GM18507 (cell line): ENCODE measurements at regions not wholly inside any gene's neighbourhood (a gene's known extent, or its start where the extent isn't known, plus 50 kb on each side); places are given as distances from the start of the nearest gene placed in this dataset.

Experiments
- DNase-seq: peaks from one replicate; pipeline ENCODE4 v3.0.0; 2011; ENCODE audit warnings: low read depth; ENCODE audit not compliant: insufficient read length; ENCODE audit errors: extremely low spot score
- FAIRE-seq: peaks from 2 replicates; lab custom pipeline; 2011; peaks lifted over from hg19 to GRCh38; lab: Jason Lieb, UNC

GRCh38 chr9:85224301-85224700 lies 517.5 kb downstream of the AGTPBP1 start:
- no peak for FAIRE-seq
- DNase-seq: no peak

GRCh38 chr9:85223506-85224125 lies 518.1 kb downstream of the AGTPBP1 start:
- DNase-seq (no peak), FAIRE-seq (no peak)

- DNase-seq (no peak), FAIRE-seq (no peak)
Measured at GRCh38 chr9:85216601-85217000, 525.2 kb downstream of the AGTPBP1 start.

GRCh38 chr9:85215961-85216360 lies 525.8 kb downstream of the AGTPBP1 start:
- FAIRE-seq (no peak), DNase-seq (no peak)

- FAIRE-seq: no peak
- DNase-seq: no peak
Measured at GRCh38 chr9:85215416-85215815, 526.3 kb downstream of the AGTPBP1 start.

GRCh38 chr9:85213650-85214607 lies 527.8 kb downstream of the AGTPBP1 start:
- FAIRE-seq (no peak), DNase-seq (no peak)

- DNase-seq: no peak
- FAIRE-seq: no peak
Measured at GRCh38 chr9:85212887-85213286, 528.9 kb downstream of the AGTPBP1 start.

GRCh38 chr9:85212209-85212608 lies 529.5 kb downstream of the AGTPBP1 start:
- FAIRE-seq (no peak), DNase-seq (no peak)

- no peak for FAIRE-seq
- DNase-seq: no peak
Measured at GRCh38 chr9:85208666-85209065, 533.1 kb downstream of the AGTPBP1 start.

GRCh38 chr9:85204176-85204575 lies 534.6 kb downstream of the NTRK2 start:
- DNase-seq (no peak), FAIRE-seq (no peak)

GRCh38 chr9:85202596-85202995 lies 533.1 kb downstream of the NTRK2 start:
- FAIRE-seq (no peak), DNase-seq (no peak)

- DNase-seq (no peak), FAIRE-seq (no peak)
Measured at GRCh38 chr9:85200726-85201404, 531.3 kb downstream of the NTRK2 start.

GRCh38 chr9:85199866-85200495 lies 530.5 kb downstream of the NTRK2 start:
- FAIRE-seq (no peak), DNase-seq (no peak)

- FAIRE-seq (no peak), DNase-seq (no peak)
Measured at GRCh38 chr9:85192750-85193149, 523.2 kb downstream of the NTRK2 start.

GRCh38 chr9:85186218-85186585 lies 516.7 kb downstream of the NTRK2 start:
- FAIRE-seq: no peak
- DNase-seq: no peak

GRCh38 chr9:85185486-85186217 lies 516.1 kb downstream of the NTRK2 start:
- FAIRE-seq (no peak), DNase-seq (no peak)

GRCh38 chr9:85182383-85182782 lies 512.9 kb downstream of the NTRK2 start:
- DNase-seq (no peak), FAIRE-seq (no peak)

GRCh38 chr9:85178474-85178873 lies 508.9 kb downstream of the NTRK2 start:
- no peak for FAIRE-seq
- no peak for DNase-seq

GRCh38 chr9:85173967-85174366 lies 504.4 kb downstream of the NTRK2 start:
- FAIRE-seq (no peak), DNase-seq (no peak)
